ENCODE measurements at regions not wholly inside any gene's neighbourhood (a gene's known extent, or its start where the extent isn't known, plus 50 kb on each side); places are given as distances from the start of the nearest gene placed in this dataset.

DNA sequence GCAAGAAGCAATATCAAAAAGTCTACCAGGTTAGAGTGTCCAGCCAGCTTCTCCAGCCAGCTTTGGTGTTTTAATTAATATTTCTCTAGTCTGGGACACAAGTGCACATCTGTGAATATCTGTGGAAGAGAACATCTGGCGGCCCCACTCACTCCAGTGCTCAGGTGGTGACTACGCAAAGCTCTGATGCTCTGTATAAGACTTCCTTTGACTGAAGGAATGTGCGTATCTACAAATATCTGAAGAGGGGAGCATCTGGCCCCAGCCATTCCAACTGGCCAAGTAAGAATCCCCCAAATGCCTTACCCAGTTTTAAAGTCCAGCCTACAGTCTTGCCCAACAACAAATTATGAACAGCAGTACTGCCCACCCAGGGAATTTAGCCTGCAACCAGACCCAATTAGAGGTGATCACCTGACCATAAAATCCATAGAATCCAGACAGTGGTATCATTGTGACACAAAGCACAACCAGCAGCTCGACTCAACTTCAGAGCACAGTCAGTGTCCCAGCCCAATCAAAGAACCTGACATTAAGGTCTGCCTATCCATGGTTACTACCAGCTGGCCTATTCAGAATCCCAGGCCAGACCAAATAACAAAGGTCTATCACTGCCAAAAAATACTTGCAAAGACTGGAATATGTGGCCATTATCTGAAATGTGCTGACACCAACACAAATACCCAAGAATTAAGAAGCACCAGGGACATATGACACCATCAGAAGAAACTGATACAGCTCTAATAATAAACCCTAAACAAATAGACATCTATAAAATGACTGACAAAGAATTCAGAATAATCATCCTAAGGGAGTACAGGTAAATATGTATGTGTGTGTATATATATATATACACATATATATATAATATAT is 76.1 kb upstream of the MANEA start:
- no peak for DNase-seq (ENCODE audit: low spot score)

DNA sequence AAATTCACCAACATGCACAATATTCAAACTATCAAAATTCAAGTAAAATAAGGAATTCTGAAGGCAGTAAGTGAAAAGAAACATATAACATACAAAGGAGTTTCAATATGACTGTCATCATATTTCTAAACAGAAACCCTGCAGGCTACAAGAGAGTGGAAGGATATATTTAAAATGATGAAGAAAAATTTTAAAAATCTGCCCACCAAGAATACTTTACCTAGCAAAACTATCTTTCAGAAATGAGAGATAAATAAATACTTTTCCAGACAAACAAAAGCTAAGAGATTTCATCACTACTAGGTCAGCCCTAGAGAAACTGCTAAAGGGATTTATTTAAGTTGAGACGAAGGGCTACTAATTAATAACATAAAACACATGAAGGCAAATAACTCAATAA is 73.8 kb upstream of the MANEA start:
- DNase-seq (ENCODE audit: low spot score): no peak

DNA sequence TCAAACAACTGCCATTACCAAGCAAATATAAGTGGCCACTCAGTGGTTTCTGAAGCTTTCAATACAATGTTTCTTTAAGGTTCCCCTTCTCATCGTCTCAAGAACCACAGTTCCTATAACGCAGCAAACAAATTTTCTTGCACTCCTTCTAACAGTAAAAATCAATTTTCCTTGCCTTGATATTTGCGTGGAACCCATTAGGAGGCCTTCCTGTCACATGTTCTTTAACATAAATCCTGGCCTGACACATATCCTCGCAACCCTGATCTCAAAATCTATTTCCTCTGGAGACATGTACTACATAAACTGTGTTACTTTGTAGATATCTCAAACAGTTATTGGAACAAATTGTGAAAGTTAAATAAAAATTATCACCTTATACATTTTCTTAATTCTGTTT is 65.9 kb upstream of the MANEA start:
- no peak for DNase-seq (ENCODE audit: low spot score)

DNA sequence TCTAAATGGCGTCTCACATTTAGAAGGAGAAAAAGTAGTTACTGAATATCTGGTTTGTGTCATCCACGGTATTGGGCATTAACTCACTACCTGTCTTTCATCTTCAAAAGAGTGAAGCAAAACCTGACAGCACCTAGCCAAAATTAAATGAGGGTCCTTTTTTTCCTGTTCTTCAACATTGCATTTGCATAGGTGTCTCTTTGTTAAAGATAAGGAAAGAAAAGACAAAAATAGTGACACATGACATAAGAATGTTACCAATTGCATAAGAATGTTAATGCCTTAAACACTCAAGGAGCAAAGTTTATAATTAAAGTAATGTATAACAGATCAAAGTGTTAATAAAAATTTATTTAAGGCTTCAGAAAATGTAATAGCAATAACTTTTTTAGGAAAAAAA is 61.4 kb upstream of the MANEA start:
- no peak for DNase-seq (ENCODE audit: low spot score)

DNA sequence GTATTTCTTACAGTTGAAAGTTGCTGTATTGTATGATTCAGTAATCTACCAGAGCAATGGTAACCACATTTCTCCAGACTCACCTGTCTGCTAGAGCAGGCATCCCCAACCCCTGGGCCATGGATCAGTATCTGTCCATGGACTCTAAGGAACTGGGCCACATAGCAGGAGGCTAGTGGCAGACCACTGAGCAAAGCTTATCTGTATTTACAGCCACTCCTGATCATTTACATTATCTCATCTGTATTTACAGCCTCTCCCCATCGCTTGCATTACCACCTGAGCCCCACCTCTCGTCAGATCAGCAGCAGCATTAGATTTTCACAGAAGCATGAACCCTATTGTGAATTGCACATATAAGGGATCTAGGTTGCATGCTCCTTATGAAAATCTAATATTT is 60.3 kb upstream of the MANEA start:
- no peak for DNase-seq (ENCODE audit: low spot score)

DNA sequence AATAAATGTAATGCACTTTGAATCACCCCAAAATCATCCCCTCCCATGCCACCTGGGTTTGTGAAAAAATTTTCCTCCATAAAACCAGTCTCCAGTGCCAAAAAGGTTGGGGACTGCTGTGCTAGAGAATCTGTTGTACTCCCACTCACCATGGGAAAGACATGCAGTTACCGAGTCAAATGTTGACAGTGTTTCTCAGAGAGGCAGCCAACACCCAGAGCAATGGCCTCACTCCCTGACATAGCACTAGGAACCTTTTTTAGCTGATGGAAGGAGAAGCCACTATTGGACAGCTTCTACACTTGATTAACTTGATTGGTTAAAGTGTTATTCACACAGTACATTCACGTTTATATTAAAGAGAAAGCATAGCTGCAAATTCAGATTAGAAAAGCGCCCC is 59.8 kb upstream of the MANEA start:
- no peak for DNase-seq (ENCODE audit: low spot score)

DNA sequence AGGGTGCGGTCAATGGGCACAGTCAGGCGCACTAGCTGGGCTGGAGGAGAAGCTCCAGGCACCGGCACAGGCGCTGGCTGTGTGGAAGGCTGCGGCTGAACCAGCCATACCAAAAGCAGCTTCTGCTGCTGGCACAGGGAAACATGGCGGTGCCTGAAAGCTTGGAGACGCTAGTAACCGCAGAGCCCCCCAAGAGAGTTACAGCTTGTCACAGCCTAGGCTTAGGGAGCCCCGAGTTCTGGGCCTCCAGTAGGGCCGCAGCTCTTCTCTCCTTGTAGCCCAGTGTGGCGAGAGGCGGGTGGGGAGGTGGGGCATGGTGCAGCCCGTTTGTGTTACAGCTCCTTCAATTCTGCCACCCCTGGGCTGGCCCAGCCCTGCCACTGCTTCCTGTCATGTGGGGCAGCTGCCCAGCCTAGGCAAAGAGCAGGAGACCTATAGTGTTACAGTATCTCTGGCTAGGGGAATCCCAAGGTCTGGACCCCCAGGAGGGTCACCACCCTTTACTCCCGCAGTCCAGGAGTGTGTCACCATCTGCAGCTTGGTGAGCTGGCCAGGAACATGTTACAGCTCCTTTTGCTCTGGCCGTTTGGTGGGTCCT is 58.6 kb upstream of the MANEA start:
- DNase-seq (ENCODE audit: low spot score): no peak

DNA sequence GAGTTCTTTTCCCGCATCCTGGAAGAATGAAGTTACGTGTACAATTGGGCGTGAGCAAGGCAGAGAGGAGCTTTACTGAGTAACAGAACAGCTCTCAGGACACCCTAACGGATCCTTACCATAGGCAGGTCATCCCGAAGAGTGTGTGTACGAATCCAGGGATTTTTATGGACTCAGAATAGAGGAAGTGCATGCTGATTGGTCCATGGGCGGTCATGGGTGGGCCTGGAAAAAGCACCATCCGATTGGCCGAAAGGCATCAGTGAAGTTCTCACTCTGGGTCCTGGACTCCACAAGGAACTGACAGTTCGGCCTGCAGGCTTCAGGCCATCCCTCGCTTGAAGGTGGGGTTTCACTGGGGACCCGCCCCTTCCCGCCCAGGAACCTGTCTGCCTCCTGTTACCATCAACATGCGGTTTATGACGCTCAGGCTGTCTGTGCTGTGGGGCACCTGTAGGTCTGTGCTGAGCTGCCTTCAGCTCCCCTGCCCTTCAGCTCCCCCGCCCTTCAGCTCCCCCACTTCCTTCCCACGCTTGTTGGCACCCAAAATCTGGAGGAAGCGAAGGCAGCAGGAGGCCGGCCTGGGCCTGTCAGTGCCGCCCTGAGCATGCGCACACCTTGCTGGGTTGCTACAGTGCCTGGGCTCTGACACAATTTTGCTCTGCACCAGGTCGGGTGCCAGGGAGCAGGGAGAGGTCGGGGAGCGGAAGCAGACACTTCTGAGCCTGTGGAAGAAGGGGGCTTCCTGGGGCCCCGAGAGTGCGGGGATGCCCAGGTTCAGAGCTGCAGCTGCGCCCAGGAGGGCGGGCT is 57.9 kb upstream of the MANEA start:
- DNase-seq (ENCODE audit: low spot score): no peak

DNA sequence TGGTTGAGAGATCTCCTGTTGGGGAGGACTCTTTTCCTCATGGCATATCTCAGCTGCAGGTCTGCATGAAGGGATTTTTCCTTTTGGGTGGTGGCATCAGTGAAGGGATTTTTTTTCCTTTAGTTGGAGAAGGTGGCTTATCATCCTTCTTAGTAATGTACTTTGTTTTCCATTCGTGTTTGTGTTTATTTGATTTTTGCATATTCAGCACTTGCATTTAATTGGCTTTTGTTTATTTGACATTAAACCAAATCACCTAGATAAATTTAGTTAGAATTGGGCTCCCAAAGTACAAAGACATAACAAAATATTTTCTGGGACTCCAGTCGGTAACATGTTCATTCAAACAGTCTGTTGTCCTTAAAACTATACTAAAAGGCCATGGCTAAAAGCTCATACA is 56.2 kb upstream of the MANEA start:
- no peak for DNase-seq (ENCODE audit: low spot score)

Measured in RKO (cell line).